ENCODE measurements at regions not wholly inside any gene's neighbourhood (a gene's known extent, or its start where the extent isn't known, plus 50 kb on each side); places are given as distances from the start of the nearest gene placed in this dataset.
"Not testable (repeated sequence)": the region's sequence is repeated elsewhere in the genome, so short reads cannot be mapped to it uniquely, and the experiment has no call there.

- H3K4me3 ChIP-seq = no peak overlapping the region
- no peak for DNase-seq
- no peaks in the 10 kb centered on the region for H3K27me3 ChIP-seq
- no peaks in the 10 kb centered on the region for H3K9me3 ChIP-seq
- no peaks in the 10 kb centered on the region for H3K36me3 ChIP-seq
These were observed 130.5 kb downstream of the SEM1 start for GRCh38 chr7:96579119-96579518.

GRCh38 chr7:96578606-96579005 is 131.0 kb downstream of the SEM1 start:
- Histone ChIP-seq H3K9me3 (no peaks in the 10 kb centered on the region), H3K36me3 (no peaks in the 10 kb centered on the region), H3K4me3 (no peak overlapping the region), H3K27me3 (no peaks in the 10 kb centered on the region)
- no peak for DNase-seq

GRCh38 chr7:96563409-96563808 is 146.2 kb downstream of the SEM1 start:
- Histone ChIP-seq H3K9me3 (no peaks in the 10 kb centered on the region), H3K36me3 (no peaks in the 10 kb centered on the region), H3K4me3 (no peak overlapping the region), H3K27me3 (no peaks in the 10 kb centered on the region)
- DNase-seq = no peak

GRCh38 chr7:96562966-96563365 is 146.7 kb downstream of the SEM1 start:
- H3K27me3 ChIP-seq = no peaks in the 10 kb centered on the region
- no peaks in the 10 kb centered on the region for H3K9me3 ChIP-seq
- H3K4me3 ChIP-seq = no peak overlapping the region
- no peaks in the 10 kb centered on the region for H3K36me3 ChIP-seq
- DNase-seq = no peak

- Histone ChIP-seq H3K4me3 (no peak overlapping the region), H3K36me3 (no peaks in the 10 kb centered on the region), H3K27me3 (no peaks in the 10 kb centered on the region), H3K9me3 (no peaks in the 10 kb centered on the region)
- DNase-seq = no peak
These were observed 147.2 kb downstream of the SEM1 start for GRCh38 chr7:96562458-96562857.

GRCh38 chr7:96561892-96562291 is 147.8 kb downstream of the SEM1 start:
- Histone ChIP-seq H3K27me3 (no peaks in the 10 kb centered on the region), H3K4me3 (no peak overlapping the region), H3K36me3 (no peaks in the 10 kb centered on the region), H3K9me3 (no peaks in the 10 kb centered on the region)
- DNase-seq = no peak

GRCh38 chr7:96558530-96558929 is 151.1 kb downstream of the SEM1 start:
- DNase-seq = no peak
- Histone ChIP-seq H3K4me3 (no peak overlapping the region), H3K27me3 (no peaks in the 10 kb centered on the region)

GRCh38 chr7:96558093-96558492 is 151.6 kb downstream of the SEM1 start:
- no peak for DNase-seq
- Histone ChIP-seq H3K27me3 (no peaks in the 10 kb centered on the region), H3K4me3 (no peak overlapping the region), H3K36me3 (no peaks in the 10 kb centered on the region), H3K9me3 (no peaks in the 10 kb centered on the region)

More at GRCh38 chr7:96558530-96558929, 151.1 kb downstream of the SEM1 start:
- Histone ChIP-seq H3K9me3 (no peaks in the 10 kb centered on the region), H3K36me3 (no peaks in the 10 kb centered on the region)

- H3K9me3 ChIP-seq, H3K36me3 ChIP-seq, H3K4me3 ChIP-seq, H3K27me3 ChIP-seq, DNase-seq: not testable (repeated sequence)
These were observed 152.0 kb downstream of the SEM1 start for GRCh38 chr7:96557598-96557997.

- DNase-seq = no peak
- no peak overlapping the region for H3K4me3 ChIP-seq
These were observed 161.0 kb downstream of the SEM1 start for GRCh38 chr7:96548664-96549063.

GRCh38 chr7:96547371-96547811 is 162.3 kb downstream of the SEM1 start:
- no peak for DNase-seq
- Histone ChIP-seq H3K36me3 (no peaks in the 10 kb centered on the region), H3K4me3 (no peak overlapping the region), H3K27me3 (no peaks in the 10 kb centered on the region), H3K9me3 (no peaks in the 10 kb centered on the region)

More at GRCh38 chr7:96548664-96549063, 161.0 kb downstream of the SEM1 start:
- no peaks in the 10 kb centered on the region for H3K27me3 ChIP-seq
- no peaks in the 10 kb centered on the region for H3K36me3 ChIP-seq
- H3K9me3 ChIP-seq = no peaks in the 10 kb centered on the region

- no peak overlapping the region for H3K4me3 ChIP-seq
- H3K36me3 ChIP-seq = no peaks in the 10 kb centered on the region
- H3K27me3 ChIP-seq = no peaks in the 10 kb centered on the region
- DNase-seq = no peak
- no peaks in the 10 kb centered on the region for H3K9me3 ChIP-seq
These were observed 163.2 kb downstream of the SEM1 start for GRCh38 chr7:96546426-96546825.

- Histone ChIP-seq H3K36me3 (no peaks in the 10 kb centered on the region), H3K9me3 (no peaks in the 10 kb centered on the region), H3K4me3 (no peak overlapping the region), H3K27me3 (no peaks in the 10 kb centered on the region)
- DNase-seq = no peak
These were observed 170.2 kb downstream of the SEM1 start for GRCh38 chr7:96539471-96539870.

- no peaks in the 10 kb centered on the region for H3K9me3 ChIP-seq
- DNase-seq = no peak
- H3K4me3 ChIP-seq = no peak overlapping the region
- no peaks in the 10 kb centered on the region for H3K36me3 ChIP-seq
- H3K27me3 ChIP-seq = no peaks in the 10 kb centered on the region
These were observed 171.0 kb downstream of the SEM1 start for GRCh38 chr7:96538632-96539031.

- Histone ChIP-seq H3K36me3 (no peaks in the 10 kb centered on the region), H3K27me3 (no peaks in the 10 kb centered on the region), H3K4me3 (no peak overlapping the region), H3K9me3 (no peaks in the 10 kb centered on the region)
- no peak for DNase-seq
These were observed 175.4 kb downstream of the SEM1 start for GRCh38 chr7:96534221-96534620.

GRCh38 chr7:96532428-96532935 is 177.2 kb downstream of the SEM1 start:
- DNase-seq = no peak
- H3K27me3 ChIP-seq = no peaks in the 10 kb centered on the region
- H3K36me3 ChIP-seq = no peaks in the 10 kb centered on the region
- no peak overlapping the region for H3K4me3 ChIP-seq
- no peaks in the 10 kb centered on the region for H3K9me3 ChIP-seq

GRCh38 chr7:96531331-96531730 is 178.3 kb downstream of the SEM1 start:
- no peaks in the 10 kb centered on the region for H3K9me3 ChIP-seq
- H3K36me3 ChIP-seq = no peaks in the 10 kb centered on the region
- H3K27me3 ChIP-seq = no peaks in the 10 kb centered on the region
- no peak overlapping the region for H3K4me3 ChIP-seq
- DNase-seq = no peak

GRCh38 chr7:96530786-96531185 is 178.9 kb downstream of the SEM1 start:
- no peak for DNase-seq
- Histone ChIP-seq H3K4me3 (no peak overlapping the region), H3K9me3 (no peaks in the 10 kb centered on the region), H3K27me3 (no peaks in the 10 kb centered on the region), H3K36me3 (no peaks in the 10 kb centered on the region)

Measured in MG63 (cell line).